Upper lobe of left lung (tissue), 4 donors: ENCODE measurements at regions not wholly inside any gene's neighbourhood (a gene's known extent, or its start where the extent isn't known, plus 50 kb on each side); places are given as distances from the start of the nearest gene placed in this dataset.

Experiments used
- CTCF ChIP-seq, 6 experiments: fragments of 450-650 bp in 4 of 6; fragments of 200-600 bp in 2 of 6; sonication (generic) in 2 of 6; IDR thresholded peaks; one replicate each; pipeline ENCODE4 v1.5.1; 2016 to 2019; ENCODE audit warnings: antibody characterized with exemption in 6 of 6
- EP300 ChIP-seq, 4 donors: sonication (generic); formaldehyde crosslinking; IDR thresholded peaks; one replicate each; pipeline ENCODE4 v1.5.1; 2017; ENCODE audit warnings: antibody characterized with exemption in 4 of 4, control low read depth in 2 of 4
- POLR2AphosphoS5 ChIP-seq, 2 donors: sonication (generic); formaldehyde crosslinking; IDR thresholded peaks; one replicate each; pipeline ENCODE4 v1.5.1; 2017; ENCODE audit warnings: antibody characterized with exemption in 2 of 2

- no peak for TF ChIP-seq CTCF (IDR thresholded peaks at IDR 0.05)
- TF ChIP-seq EP300 (IDR thresholded peaks at IDR 0.05): no peak
- TF ChIP-seq POLR2AphosphoS5 (IDR thresholded peaks at IDR 0.05): no peak
Measured at GRCh38 chr5:14054965-14055963, 87.9 kb upstream of the TRIO start.
